Osteoblast (primary cell): ENCODE measurements at regions not wholly inside any gene's neighbourhood (a gene's known extent, or its start where the extent isn't known, plus 50 kb on each side); places are given as distances from the start of the nearest gene placed in this dataset.
A peak's percentile ranks its signal among the peaks of the same experiment; 100 is the strongest.

Source experiments
- DNase-seq: peaks from one replicate; pipeline ENCODE4 v3.0.0; 2011; ENCODE audit warnings: low spot score, mixed read lengths; ENCODE audit not compliant: insufficient read length; ENCODE audit errors: missing footprints
- H2AFZ ChIP-seq: 2 replicates; pipeline ENCODE4 v1.6.0; 2011; ENCODE audit warnings: mild to moderate bottlenecking, low read length
- H3K27ac ChIP-seq: 2 replicates; pipeline ENCODE4 v1.5.1; 2011; ENCODE audit warnings: mild to moderate bottlenecking, low read depth, low read length, moderate library complexity
- H3K27me3 ChIP-seq: 2 replicates; pipeline ENCODE4 v1.6.0; 2012; ENCODE audit warnings: mild to moderate bottlenecking, control low read depth, inconsistent platforms, low read length, moderate library complexity; ENCODE audit not compliant: insufficient read depth
- H3K36me3 ChIP-seq: 2 replicates; pipeline ENCODE4 v1.5.1; 2011; ENCODE audit warnings: mild to moderate bottlenecking, low read length, control low read depth, moderate library complexity; ENCODE audit not compliant: insufficient read depth
- H3K4me1 ChIP-seq: 2 replicates; pipeline ENCODE4 v1.5.1; 2011; ENCODE audit warnings: mild to moderate bottlenecking, low read length, control low read depth, moderate library complexity; ENCODE audit not compliant: insufficient read depth
- H3K4me2 ChIP-seq: 2 replicates; pipeline ENCODE4 v1.6.0; 2011; ENCODE audit warnings: mild to moderate bottlenecking, low read length; ENCODE audit not compliant: insufficient read depth
- H3K4me3 ChIP-seq: fragments of 200-600 bp; sonication (generic); 3 replicates; pipeline ENCODE4 v1.5.1; 2012; ENCODE audit warnings: mild to moderate bottlenecking, low read length, inconsistent platforms; ENCODE audit not compliant: insufficient read depth
- H3K79me2 ChIP-seq: 2 replicates; pipeline ENCODE4 v1.6.0; 2012; ENCODE audit warnings: mild to moderate bottlenecking, low read length, control low read depth, inconsistent platforms; ENCODE audit not compliant: insufficient read depth
- H3K9me3 ChIP-seq: 2 replicates; pipeline ENCODE4 v1.5.1; 2011; ENCODE audit warnings: low read depth, low read length, control low read depth
- H4K20me1 ChIP-seq: 2 replicates; pipeline ENCODE4 v1.6.0; 2012; ENCODE audit warnings: mild to moderate bottlenecking, low read length, control low read depth; ENCODE audit not compliant: insufficient read depth
- TF ChIP-seq, protein P1 (sequence below): IDR thresholded peaks from 2 replicates; pipeline ENCODE4 v1.5.1; 2011; ENCODE audit warnings: mild to moderate bottlenecking, low read depth, low read length, moderate library complexity; ENCODE audit errors: extremely low read depth

DNA sequence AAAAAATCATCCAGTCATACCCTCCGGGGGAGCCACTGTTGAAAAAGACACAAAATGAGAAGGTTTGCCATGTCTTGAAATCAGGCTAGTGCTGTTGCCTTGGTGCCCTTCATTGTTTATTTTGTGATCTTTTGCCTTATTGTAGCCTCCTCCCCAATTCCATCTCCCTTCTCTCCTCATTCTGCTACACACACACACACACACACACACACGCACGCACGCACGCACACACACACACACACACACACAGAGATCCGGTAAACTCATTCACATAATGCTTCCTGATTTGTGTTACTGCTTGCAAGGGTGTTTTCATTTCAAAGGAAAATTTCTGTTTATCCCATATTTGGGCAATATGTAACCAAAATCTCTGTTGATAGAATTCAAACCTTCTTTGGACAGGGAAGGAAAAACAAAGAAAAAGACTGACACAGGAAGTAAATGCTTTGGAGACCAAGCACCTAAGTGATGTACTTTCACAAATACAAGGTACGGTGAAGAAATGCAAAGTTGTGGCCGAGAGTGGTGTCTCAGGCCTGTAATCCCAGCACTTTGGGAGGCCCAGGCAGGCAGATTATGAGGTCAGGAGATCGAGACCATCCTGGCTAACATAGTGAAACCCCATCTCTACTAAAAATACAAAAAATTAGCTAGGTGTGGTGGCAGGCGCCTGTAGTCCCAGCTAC, 141.1 kb upstream of the CDK13 start:
- Histone ChIP-seq H3K4me2 (no peak overlapping the region), H3K9me3 (no peaks in the 10 kb centered on the region), H3K4me1 (peaks cover 14% of the 10 kb centered on the region), H3K4me3 (no peak overlapping the region), H3K27me3 (peaks cover 12% of the 10 kb centered on the region), H3K79me2 (no peaks in the 10 kb centered on the region), H3K36me3 (no peaks in the 10 kb centered on the region), H2AFZ (no peak overlapping the region), H4K20me1 (no peaks in the 10 kb centered on the region), H3K27ac (no peak overlapping the region)
- TF ChIP-seq, protein P1, sequence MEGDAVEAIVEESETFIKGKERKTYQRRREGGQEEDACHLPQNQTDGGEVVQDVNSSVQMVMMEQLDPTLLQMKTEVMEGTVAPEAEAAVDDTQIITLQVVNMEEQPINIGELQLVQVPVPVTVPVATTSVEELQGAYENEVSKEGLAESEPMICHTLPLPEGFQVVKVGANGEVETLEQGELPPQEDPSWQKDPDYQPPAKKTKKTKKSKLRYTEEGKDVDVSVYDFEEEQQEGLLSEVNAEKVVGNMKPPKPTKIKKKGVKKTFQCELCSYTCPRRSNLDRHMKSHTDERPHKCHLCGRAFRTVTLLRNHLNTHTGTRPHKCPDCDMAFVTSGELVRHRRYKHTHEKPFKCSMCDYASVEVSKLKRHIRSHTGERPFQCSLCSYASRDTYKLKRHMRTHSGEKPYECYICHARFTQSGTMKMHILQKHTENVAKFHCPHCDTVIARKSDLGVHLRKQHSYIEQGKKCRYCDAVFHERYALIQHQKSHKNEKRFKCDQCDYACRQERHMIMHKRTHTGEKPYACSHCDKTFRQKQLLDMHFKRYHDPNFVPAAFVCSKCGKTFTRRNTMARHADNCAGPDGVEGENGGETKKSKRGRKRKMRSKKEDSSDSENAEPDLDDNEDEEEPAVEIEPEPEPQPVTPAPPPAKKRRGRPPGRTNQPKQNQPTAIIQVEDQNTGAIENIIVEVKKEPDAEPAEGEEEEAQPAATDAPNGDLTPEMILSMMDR: no peak
- no peak for DNase-seq

DNA sequence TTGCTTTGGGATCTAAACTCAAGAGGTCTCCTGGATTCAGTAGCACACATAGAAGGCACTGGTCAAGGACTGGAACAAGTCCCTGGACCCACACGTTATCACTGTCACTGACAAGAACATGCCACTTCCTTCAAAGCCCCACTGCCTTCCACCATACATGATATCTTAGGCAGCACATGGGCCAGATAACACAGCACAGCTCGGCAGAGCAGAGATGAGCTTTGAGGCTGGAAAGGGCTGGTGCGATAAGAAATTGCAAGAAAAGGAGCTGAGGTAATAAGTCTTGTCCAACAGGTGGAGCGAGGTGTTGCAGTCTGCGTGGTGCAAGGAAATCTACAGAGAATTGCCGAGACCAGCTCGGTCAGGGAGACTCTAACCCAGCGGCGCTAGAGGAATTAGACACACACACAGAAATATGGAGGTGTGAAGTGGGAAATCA, 139.8 kb upstream of the CDK13 start:
- Histone ChIP-seq H2AFZ (no peak overlapping the region), H3K9me3 (no peaks in the 10 kb centered on the region), H3K4me2 (no peak overlapping the region), H3K36me3 (no peaks in the 10 kb centered on the region), H3K27me3 (peaks cover 25% of the 10 kb centered on the region), H3K4me3 (no peak overlapping the region), H3K79me2 (no peaks in the 10 kb centered on the region), H3K27ac (no peak overlapping the region), H4K20me1 (no peaks in the 10 kb centered on the region), H3K4me1 (peaks cover 14% of the 10 kb centered on the region)
- TF ChIP-seq, protein P1: no peak
- DNase-seq: no peak

GRCh38 chr7:39810710-39811109, 139.3 kb upstream of the CDK13 start:
- H2AFZ ChIP-seq: no peak overlapping the region
- peaks cover 14% of the 10 kb centered on the region for H3K4me1 ChIP-seq
- peak; percentile 64 for DNase-seq
- no peak overlapping the region for H3K27ac ChIP-seq
- H3K9me3 ChIP-seq: no peaks in the 10 kb centered on the region
- no peaks in the 10 kb centered on the region for H3K36me3 ChIP-seq
- peak overlapping the region; percentile 52 for H3K4me2 ChIP-seq
- H3K27me3 ChIP-seq: peaks cover 29% of the 10 kb centered on the region
- H3K4me3 ChIP-seq: peak overlapping the region; percentile 31
- TF ChIP-seq, protein P1: no peak
- H3K79me2 ChIP-seq: no peaks in the 10 kb centered on the region
- no peaks in the 10 kb centered on the region for H4K20me1 ChIP-seq

GRCh38 chr7:39811161-39811614, 138.9 kb upstream of the CDK13 start:
- no peak overlapping the region for H3K27ac ChIP-seq
- no peak overlapping the region for H2AFZ ChIP-seq
- TF ChIP-seq, protein P1: no peak
- peak overlapping the region; percentile 31 for H3K4me3 ChIP-seq
- H3K36me3 ChIP-seq: no peaks in the 10 kb centered on the region
- H3K4me2 ChIP-seq: peak overlapping the region; percentile 52
- peaks cover 33% of the 10 kb centered on the region for H3K27me3 ChIP-seq
- DNase-seq: peak; percentile 90
- no peaks in the 10 kb centered on the region for H4K20me1 ChIP-seq
- H3K9me3 ChIP-seq: no peaks in the 10 kb centered on the region
- H3K4me1 ChIP-seq: peaks cover 14% of the 10 kb centered on the region
- H3K79me2 ChIP-seq: no peaks in the 10 kb centered on the region
